NB4 (cell line): ENCODE measurements at regions not wholly inside any gene's neighbourhood (a gene's known extent, or its start where the extent isn't known, plus 50 kb on each side); places are given as distances from the start of the nearest gene placed in this dataset.

Experiments used
- DNase-seq: peaks from one replicate; pipeline ENCODE4 v3.0.0; 2010; ENCODE audit warnings: low read depth
- H3K4me3 ChIP-seq: one replicate; pipeline ENCODE4 v1.5.1; 2011; ENCODE audit warnings: mild to moderate bottlenecking, low read depth, low read length, moderate library complexity
- MYC ChIP-seq: IDR thresholded peaks from 2 replicates; pipeline ENCODE4 v1.6.1; 2011; ENCODE audit warnings: low read depth, low read length
- POLR2A ChIP-seq: IDR thresholded peaks from 2 replicates; pipeline ENCODE4 v1.6.1; 2011; ENCODE audit warnings: mild to moderate bottlenecking; ENCODE audit not compliant: insufficient read length; ENCODE audit errors: extremely low read depth
- TF ChIP-seq, protein P1 (sequence below): IDR thresholded peaks from 2 replicates; pipeline ENCODE4 v1.6.1; 2011; ENCODE audit warnings: low read depth, low read length
- TF ChIP-seq, protein P2 (sequence below): IDR thresholded peaks from one replicate; pipeline ENCODE4 v1.5.1; 2012; ENCODE audit warnings: low read depth, low read length

DNA sequence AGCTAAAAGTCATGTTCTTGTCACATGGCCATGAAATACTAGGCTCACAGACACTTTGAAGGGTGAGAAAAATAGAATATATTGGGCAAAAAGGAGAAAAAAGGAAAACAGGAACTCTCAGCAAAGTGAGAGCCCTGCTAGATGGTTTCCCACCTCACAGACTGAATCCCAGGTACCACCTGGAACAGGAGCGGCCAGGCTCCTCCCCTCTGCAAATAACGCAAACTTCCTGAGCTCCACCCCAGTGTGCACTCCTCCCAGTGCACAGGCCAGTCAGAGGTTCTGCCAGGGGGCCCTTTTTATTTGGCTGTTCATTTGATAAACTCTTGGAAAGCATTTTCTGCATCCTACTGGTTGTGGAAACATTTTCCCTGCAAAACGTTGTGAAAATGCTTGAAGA is 780.4 kb downstream of the TBL1XR1 start:
- no peak for DNase-seq
- TF ChIP-seq, protein P1, sequence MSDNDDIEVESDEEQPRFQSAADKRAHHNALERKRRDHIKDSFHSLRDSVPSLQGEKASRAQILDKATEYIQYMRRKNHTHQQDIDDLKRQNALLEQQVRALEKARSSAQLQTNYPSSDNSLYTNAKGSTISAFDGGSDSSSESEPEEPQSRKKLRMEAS = no peak
- TF ChIP-seq, protein P2, sequence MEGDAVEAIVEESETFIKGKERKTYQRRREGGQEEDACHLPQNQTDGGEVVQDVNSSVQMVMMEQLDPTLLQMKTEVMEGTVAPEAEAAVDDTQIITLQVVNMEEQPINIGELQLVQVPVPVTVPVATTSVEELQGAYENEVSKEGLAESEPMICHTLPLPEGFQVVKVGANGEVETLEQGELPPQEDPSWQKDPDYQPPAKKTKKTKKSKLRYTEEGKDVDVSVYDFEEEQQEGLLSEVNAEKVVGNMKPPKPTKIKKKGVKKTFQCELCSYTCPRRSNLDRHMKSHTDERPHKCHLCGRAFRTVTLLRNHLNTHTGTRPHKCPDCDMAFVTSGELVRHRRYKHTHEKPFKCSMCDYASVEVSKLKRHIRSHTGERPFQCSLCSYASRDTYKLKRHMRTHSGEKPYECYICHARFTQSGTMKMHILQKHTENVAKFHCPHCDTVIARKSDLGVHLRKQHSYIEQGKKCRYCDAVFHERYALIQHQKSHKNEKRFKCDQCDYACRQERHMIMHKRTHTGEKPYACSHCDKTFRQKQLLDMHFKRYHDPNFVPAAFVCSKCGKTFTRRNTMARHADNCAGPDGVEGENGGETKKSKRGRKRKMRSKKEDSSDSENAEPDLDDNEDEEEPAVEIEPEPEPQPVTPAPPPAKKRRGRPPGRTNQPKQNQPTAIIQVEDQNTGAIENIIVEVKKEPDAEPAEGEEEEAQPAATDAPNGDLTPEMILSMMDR = no peak
- TF ChIP-seq POLR2A = no peak
- no peak for TF ChIP-seq MYC
- no peak overlapping the region for H3K4me3 ChIP-seq

DNA sequence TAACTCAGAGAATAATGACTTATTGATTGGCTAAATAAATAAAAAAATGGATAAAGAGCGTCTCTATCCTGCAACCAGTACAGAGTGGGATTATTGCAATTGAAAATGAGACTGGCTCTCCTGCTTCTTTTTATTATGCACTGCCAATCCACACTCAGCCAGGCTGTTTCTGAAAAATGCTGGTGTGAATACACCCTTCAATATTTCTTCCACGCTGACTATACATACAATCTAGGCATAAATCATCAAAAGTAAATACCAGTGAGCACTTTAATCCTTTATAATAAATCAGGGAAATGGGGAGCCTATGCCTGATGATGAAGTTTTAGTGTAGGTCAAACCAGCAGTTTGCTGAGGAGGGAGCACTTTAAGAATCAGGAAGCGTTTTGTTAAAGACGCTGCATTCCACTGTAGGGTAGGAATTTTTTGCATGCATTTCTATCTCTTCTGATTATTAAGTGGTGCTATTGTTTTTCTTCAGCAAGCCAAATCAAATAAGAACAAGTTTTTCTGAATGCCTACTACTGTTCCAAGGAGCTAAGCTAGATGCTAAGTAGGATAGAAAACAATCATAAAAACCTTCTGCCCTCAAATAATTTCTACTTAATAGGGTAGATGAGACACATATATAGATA is 781.5 kb downstream of the TBL1XR1 start:
- TF ChIP-seq POLR2A = no peak
- TF ChIP-seq, protein P1 = no peak
- no peak for TF ChIP-seq MYC
- TF ChIP-seq, protein P2 = no peak
- H3K4me3 ChIP-seq = no peak overlapping the region
- no peak for DNase-seq

DNA sequence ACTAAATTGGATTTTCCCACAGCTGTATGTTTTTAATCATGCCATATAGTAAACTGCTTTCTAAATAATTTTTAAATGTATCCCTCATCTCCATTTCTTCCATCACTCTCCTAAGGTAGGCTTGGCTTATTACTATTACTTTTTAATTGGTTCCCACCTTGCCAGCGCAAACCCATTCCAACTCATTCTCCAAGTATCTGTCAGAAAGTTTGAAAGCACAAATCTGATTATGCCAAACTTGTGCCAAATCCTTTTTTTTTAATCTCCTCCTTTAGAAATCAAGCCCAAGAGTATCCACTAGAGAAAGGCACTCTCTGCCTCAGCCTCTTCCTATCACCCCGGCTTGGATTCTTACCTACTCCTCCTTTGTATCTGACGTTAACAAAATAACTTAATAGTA is 784.5 kb downstream of the TBL1XR1 start:
- TF ChIP-seq, protein P1 = no peak
- TF ChIP-seq MYC = no peak
- no peak for TF ChIP-seq POLR2A
- no peak overlapping the region for H3K4me3 ChIP-seq
- DNase-seq = no peak

DNA sequence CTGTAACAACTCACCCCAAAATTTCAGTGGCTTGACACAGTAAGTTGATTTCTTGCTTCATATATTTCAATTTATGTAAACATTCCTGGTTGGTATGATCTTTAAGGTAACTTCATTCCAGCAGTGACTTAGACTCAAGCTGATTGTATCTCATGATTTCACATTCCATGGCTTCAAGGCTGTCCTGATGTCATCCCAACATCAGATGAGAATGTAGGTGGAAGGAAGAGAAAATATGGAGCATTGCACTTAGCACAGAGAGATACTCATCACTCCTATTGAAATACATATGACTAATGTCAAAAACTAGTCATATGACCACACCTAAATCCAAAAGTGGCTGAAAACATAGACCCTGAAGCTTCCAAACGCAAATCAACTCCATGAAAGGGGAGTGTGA is 793.8 kb downstream of the TBL1XR1 start:
- H3K4me3 ChIP-seq = no peak overlapping the region
- DNase-seq = no peak
- TF ChIP-seq, protein P2 = no peak
- TF ChIP-seq POLR2A (no peak), MYC (no peak)
- TF ChIP-seq, protein P1 = no peak

DNA sequence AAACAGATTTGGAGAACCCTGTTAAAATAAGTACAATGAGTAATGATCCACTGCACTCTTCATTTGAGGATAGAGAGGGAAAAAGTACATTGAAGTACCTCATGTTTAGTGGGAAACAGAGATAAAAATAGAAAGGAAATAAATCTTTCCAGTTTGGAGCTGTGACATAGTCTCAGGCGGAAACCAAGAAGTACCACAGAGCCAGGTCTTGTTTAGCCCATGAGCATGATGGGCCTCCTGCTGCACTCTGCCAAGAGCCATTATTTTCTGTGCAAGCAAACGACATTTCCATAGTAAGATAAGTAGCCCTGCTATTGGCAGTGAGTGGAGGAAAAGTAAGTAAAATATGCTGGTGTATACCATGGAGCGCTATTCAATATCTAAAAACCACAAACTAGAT is 796.1 kb downstream of the TBL1XR1 start:
- no peak for DNase-seq
- TF ChIP-seq POLR2A = no peak
- TF ChIP-seq MYC = no peak
- TF ChIP-seq, protein P1 = no peak
- TF ChIP-seq, protein P2 = no peak
- no peak overlapping the region for H3K4me3 ChIP-seq

DNA sequence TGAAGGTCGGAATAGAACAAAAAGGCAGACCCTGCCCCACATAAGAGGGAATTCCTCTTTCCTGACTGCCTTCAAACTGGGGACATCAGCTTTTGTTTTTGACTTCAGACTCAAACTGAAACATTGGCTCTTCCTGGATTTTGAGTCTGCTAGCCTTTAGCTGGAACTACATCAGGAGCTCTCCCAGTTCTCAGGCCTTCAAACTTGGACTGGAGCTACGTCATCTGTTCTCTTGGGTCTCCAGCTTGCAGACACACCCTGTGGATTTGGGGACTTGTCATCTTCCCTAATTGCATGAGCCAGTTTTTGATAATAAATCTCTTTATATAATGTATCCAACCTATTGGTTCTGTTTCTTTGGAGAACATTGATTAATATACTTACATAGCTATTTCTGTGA is 798.1 kb downstream of the TBL1XR1 start:
- H3K4me3 ChIP-seq = no peak overlapping the region
- no peak for TF ChIP-seq MYC
- TF ChIP-seq, protein P1 = no peak

DNA sequence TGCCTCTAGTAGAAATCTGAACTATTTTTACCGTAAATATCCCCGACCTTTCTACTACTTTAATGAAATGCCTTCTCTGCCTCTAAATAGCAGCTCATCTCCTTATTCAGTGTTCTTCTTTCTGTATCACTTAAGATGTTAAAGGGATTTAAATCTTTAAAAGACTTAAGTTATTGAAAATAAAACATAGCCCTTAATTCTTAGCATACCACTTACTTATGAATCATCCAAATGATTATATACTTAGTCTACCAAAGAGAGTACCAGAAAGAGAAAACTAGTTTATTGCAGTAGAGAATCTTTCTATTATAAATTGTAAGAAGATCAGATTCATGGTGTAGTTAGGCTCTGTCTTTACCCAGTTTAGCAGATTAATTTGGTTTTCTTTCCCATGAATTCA is 802.0 kb downstream of the TBL1XR1 start:
- no peak for DNase-seq
- TF ChIP-seq, protein P1 = no peak
- TF ChIP-seq POLR2A (no peak), MYC (no peak)
- TF ChIP-seq, protein P2 = no peak
- no peak overlapping the region for H3K4me3 ChIP-seq

More for the DNA sequence above, 798.1 kb downstream of the TBL1XR1 start:
- DNase-seq = no peak
